ENCODE measurements at regions not wholly inside any gene's neighbourhood (a gene's known extent, or its start where the extent isn't known, plus 50 kb on each side); places are given as distances from the start of the nearest gene placed in this dataset.

DNA sequence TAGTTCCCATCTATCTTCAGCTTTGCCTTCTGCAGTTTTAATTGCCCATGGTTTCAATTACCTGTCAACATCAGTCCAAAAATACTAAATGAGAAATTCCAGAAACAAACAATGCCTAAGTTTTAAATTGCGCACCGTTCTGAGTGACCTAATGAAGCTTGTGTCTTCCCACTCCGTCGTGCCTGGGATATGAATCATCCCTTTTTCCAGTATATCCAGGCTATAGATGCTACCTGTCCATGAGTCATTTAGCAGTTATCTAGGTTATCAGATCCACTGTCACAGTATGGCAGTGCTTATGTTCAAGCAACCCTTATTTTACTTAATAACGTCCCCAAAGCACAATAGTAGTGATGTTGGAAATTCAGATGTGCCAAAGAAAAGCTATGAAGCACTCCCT, 363.6 kb upstream of the FAM241A start:
- Histone ChIP-seq H3K27ac (ENCODE audit: low read depth, low read length) (no peak overlapping the region), H4K91ac (replicated peaks; ENCODE audit: insufficient read length, low read length) (no peak overlapping the region), H3K23me2 (ENCODE audit: low read depth, low read length) (no peaks in the 10 kb centered on the region), H3K9me3 (ENCODE audit: insufficient read depth in 2 of 2, low read depth in 1 of 2, low read length in 1 of 2) (no peaks in the 10 kb centered on the region), H2BK5ac (ENCODE audit: low read depth, low read length) (no peak overlapping the region), H4K5ac (ENCODE audit: insufficient read length, low read depth, low read length) (no peak overlapping the region), H2BK12ac (ENCODE audit: low read depth, low read length) (no peak overlapping the region), H3K36me3 (ENCODE audit: control insufficient read depth in 2 of 4, insufficient read depth in 4 of 4, low read length in 3 of 4) (no peaks in the 10 kb centered on the region), H2AK5ac (ENCODE audit: low read depth, low read length) (no peak overlapping the region), H4K20me1 (replicated peaks in 1 of 2; ENCODE audit: control insufficient read depth in 1 of 2, insufficient read depth in 2 of 2, low read length in 2 of 2) (no peaks in the 10 kb centered on the region), H3K56ac (replicated peaks; ENCODE audit: insufficient read length, low read depth, low read length) (no peak overlapping the region), H2BK120ac (replicated peaks; ENCODE audit: low read depth, low read length) (no peak overlapping the region), H3K27me3 (replicated peaks in 1 of 4; ENCODE audit: control insufficient read depth in 3 of 4, extremely low read depth in 1 of 4, insufficient read depth in 3 of 4, low read length in 3 of 4) (no peaks in the 10 kb centered on the region), H3K4ac (replicated peaks; ENCODE audit: insufficient read length, low read depth, low read length) (no peak overlapping the region), H3K18ac (ENCODE audit: extremely low read depth, low read length) (no peak overlapping the region), H3K4me1 (replicated peaks in 1 of 4; ENCODE audit: control insufficient read depth in 3 of 4, insufficient read depth in 4 of 4, low read length in 3 of 4) (peaks cover 0 to 5% (median 0%) of the 10 kb centered on the region in 4 experiments; a peak in 1 of 7 replicates), H3K79me2 (ENCODE audit: control insufficient read depth in 1 of 2, insufficient read depth in 2 of 2, low read length in 2 of 2) (no peaks in the 10 kb centered on the region), H2BK20ac (ENCODE audit: low read length) (no peak overlapping the region), H2AFZ (ENCODE audit: low read length) (no peak overlapping the region), H3K9ac (replicated peaks in 1 of 4; ENCODE audit: extremely low read depth in 1 of 4, low read depth in 3 of 4, low read length in 3 of 4) (no peak overlapping the region), H3K4me3 (ENCODE audit: extremely low read depth in 1 of 4, insufficient read depth in 2 of 4, low read depth in 3 of 4, low read length in 4 of 4) (no peak overlapping the region), H3K4me2 (ENCODE audit: insufficient read depth in 1 of 2, low read depth in 2 of 2, low read length in 2 of 2) (no peak overlapping the region), H3K79me1 (ENCODE audit: low read depth, low read length) (no peaks in the 10 kb centered on the region), H2BK15ac (ENCODE audit: low read length) (0 out of 2 replicates have a peak overlapping the region, but pooled peaks have one; percentile 23), H4K8ac (ENCODE audit: extremely low read depth, insufficient read depth, low read length) (no peak overlapping the region), H3K14ac (ENCODE audit: insufficient read length) (no peak overlapping the region), H3K23ac (ENCODE audit: insufficient read length) (no peak overlapping the region)
- WGBS, 2 experiments (ENCODE audit: extremely low coverage in 1 of 2, insufficient coverage in 1 of 2, insufficient read length in 1 of 2, insufficient replicate concordance in 2 of 2, low coverage in 1 of 2, low lambda C conversion rate in 2 of 2, missing lambda C conversion rate in 1 of 2): 94% methylated on average over 5 of the region's 5 CpGs; no CpG with 5 or more reads in 1 of the 2 experiments
- FAIRE-seq: no peak
- TF ChIP-seq PHF8 (conservative IDR thresholded peaks at IDR 0.05; ENCODE audit: low read depth, low read length) (no peak), POLR2AphosphoS5 (IDR thresholded peaks at IDR 0.05; ENCODE audit: low read depth, low read length) (no peak), KDM1A (IDR thresholded peaks at IDR 0.05; ENCODE audit: borderline replicate concordance, low read length) (no peak), EGR1 (IDR thresholded peaks at IDR 0.05; ENCODE audit: borderline replicate concordance, low read depth, low read length) (no peak), ATF3 (IDR thresholded peaks at IDR 0.05; ENCODE audit: insufficient read depth, low read depth, low read length) (no peak), RBBP5 (IDR thresholded peaks at IDR 0.05; ENCODE audit: borderline replicate concordance, low read depth, low read length) (no peak), ASH2L (IDR thresholded peaks at IDR 0.05; ENCODE audit: low read length) (no peak), SP1 (IDR thresholded peaks at IDR 0.05; ENCODE audit: low read depth, low read length) (no peak), SIX5 (IDR thresholded peaks at IDR 0.05; ENCODE audit: low read depth, low read length) (no peak)
- CTCF ChIA-PET (ENCODE audit: partially characterized antibody): interaction anchor here (1.4 kb wide), 1 partner anchor 73 kb away, joined by 4 read pairs; no protein-coding TSS in a partner anchor
- POLR2A ChIA-PET (ENCODE audit: partially characterized antibody): no interaction called here
- no peak for DNase-seq (ENCODE audit: low read depth in 1 of 2, low spot score in 2 of 2)
